Inflammatory macrophage (primary cell): ENCODE measurements at regions not wholly inside any gene's neighbourhood (a gene's known extent, or its start where the extent isn't known, plus 50 kb on each side); places are given as distances from the start of the nearest gene placed in this dataset.

ENCODE experiments used
- DNase-seq, 2 donors: peaks; one replicate each; pipeline ENCODE4 v3.0.0-alpha.2; 2020 to 2022

GRCh38 chr2:221817878-221818277 lies 245.8 kb upstream of the EPHA4 start:
- DNase-seq = no peak

GRCh38 chr2:221817052-221817451 lies 244.9 kb upstream of the EPHA4 start:
- no peak for DNase-seq

- DNase-seq = no peak
Observed at GRCh38 chr2:221816566-221816965, 244.5 kb upstream of the EPHA4 start.

DNA sequence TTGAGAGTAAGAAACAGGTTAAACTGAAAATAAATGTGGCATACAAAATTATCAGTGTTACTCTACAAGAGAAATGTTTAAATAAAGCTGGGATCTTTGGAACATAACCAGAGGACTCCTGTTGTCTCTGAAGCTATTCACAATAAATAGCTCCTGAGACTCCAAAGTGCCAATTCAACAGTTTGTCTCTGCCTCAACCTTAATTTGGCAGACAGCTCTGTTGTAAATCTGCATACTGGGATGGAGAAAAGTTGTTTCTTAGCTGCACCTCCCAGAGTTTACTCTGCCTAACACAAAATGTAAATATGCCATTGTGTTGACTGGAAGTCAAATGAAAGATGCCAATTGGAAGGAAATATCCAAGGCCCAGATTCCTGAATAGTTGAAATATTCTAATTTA lies 238.5 kb upstream of the EPHA4 start:
- no peak for DNase-seq

DNA sequence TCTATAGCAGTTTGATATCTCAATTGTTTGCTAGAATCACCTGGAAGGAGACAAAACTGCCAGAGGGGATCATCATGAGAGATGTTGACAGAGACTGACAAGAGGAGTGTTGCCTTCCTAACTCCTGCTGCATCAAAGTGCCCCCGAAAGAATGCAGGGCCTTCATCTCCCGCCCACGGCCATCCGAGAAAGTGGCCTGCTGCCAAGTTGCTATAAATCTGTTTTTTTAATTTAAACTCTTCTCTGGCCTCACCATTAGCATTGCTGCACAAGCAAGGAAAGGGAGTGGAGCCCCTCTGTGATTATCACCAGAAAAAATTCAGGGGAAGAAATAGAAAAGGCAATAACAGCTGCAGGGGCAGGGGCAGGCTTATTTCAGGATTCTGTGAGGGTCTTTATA lies 238.1 kb upstream of the EPHA4 start:
- no peak for DNase-seq

- DNase-seq = no peak
Observed at GRCh38 chr2:221808488-221808887, 236.4 kb upstream of the EPHA4 start.

GRCh38 chr2:221807706-221808105 lies 235.6 kb upstream of the EPHA4 start:
- no peak for DNase-seq

DNA sequence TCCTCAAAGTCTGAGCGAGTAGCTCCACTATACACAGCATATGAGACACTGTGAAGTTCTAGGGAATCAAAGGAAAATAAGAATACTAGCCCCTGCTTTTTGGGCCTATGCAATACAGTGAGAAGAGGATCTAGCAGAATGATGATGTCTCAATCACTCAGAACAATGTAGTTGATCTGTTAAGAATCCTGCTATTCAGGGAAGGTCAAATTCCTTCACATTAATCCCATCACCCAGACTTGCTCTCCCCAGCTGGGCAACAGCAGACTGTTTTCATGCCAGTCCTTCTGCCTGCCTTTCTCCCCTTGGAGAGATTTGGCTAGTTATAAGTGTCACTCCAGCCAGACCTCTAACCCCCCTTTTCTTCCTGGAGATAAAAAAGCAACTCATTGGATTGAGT lies 230.0 kb upstream of the EPHA4 start:
- DNase-seq = no peak

DNA sequence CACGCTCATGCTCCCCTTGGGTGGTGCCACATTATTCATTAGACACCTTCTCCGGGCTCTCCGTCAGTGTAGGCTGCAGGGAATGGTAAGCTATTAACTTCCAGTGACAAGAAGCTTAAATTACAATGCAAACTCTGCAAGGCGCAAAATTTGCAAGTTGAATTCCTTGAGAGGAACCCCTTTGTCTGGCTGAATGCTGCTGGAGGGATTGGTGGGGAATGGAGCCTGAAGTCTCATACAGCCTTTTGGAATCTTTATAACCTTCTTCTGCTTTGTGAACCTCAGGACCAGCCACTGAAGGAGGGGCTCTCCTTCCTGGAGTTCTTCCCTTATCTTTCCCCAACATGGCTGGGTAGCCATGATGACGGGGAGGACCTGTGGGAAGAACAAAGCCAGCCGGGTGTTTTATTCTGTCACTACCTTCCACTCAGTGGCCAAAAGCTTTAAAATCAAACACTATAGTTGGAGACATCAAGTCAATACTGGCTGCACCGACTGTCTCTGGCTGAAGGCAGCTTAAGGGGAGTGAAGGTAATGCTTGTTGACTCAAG lies 220.9 kb upstream of the EPHA4 start:
- DNase-seq = no peak

DNA sequence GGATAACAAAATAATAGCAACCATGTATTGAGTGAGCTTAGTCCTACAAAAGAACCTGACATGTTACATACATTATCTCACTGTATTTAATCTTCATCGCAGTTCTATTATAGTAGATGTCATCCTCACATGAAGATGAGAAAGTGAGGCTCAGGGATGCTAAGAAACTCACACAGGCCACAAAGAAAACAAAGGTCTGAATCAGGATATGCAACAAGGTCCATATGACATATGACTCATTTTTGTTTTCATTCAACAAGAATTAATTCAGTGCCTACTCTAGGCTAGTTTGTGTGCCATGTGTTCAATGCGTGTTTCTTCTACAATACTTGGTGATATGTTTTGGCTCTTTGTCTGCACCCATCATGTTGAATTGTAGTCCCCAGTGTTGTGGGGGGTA lies 219.7 kb upstream of the EPHA4 start:
- no peak for DNase-seq

- no peak for DNase-seq
Observed at GRCh38 chr2:221787561-221787960, 215.5 kb upstream of the EPHA4 start.

DNA sequence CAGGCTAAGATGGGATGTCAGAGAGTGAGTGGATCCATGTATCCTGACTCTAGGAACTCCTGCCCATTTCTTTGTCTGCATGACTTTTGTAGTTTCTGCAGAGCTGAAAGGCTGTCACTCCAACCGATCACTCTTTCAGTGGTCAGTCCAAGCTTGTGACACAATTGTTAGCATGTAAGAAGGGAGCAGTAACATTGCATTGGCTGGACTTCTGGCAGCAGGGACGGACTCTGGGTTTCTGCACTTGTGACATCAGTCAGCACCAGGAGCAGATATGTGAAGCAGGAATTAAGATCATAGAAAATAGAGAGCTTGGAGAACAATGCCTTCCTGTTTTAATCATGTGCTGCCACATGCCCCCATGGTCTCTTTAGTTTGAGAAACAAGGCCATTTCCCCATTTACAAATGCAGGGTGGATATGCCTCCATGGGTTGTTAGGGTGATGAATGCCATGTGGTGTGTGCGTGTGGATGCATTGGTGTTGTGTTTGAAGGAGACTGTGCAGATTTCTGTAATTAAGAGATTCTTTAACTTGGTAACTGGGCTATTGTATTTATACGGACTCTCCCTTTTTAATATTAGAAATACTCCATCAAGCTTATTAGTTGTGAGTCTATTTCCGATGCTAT lies 214.3 kb upstream of the EPHA4 start:
- no peak for DNase-seq

DNA sequence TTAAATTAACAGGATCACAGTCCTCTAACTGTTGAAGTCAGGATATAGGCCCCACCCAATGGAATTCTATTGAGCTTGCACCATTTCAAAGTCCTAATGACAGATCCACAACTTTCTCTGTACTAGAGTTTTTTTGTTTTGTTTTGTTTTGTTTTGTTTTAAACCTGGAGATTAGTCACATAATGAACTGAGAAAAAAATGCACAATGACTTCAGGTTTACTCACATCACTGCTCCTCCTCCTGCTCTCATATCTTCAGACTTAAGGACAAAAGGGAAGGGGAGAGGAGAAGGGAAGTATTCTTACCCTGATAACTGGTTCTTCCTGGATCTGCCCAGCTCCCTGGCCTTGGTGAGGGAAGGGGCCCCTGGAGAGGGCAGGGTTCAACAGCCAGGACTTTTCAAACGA lies 208.2 kb upstream of the EPHA4 start:
- no peak for DNase-seq

GRCh38 chr2:221779614-221780067 lies 207.5 kb upstream of the EPHA4 start:
- no peak for DNase-seq

- no peak for DNase-seq
Observed at GRCh38 chr2:221778025-221778424, 205.9 kb upstream of the EPHA4 start.

- DNase-seq = no peak
Observed at GRCh38 chr2:221777119-221777518, 205.0 kb upstream of the EPHA4 start.

DNA sequence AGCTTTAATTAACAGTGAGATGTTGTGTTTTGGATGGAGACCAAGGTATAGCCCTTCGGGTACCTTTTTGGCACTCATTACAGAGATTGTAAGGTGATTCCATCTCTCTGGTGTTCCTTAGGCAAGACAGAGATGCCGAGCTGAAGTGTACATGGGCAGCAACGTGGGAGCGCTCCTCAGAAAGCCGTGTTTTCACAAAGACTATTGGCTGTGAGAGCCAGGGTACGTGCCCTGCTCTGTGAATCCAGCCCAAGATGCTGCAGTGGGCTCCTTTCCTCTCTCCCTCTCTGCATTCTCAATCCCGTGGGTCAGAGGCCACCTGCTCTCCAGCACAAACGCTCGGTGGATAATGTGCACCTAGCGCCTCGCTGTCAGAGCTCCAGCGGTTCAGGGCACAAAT lies 203.0 kb upstream of the EPHA4 start:
- DNase-seq = no peak

DNA sequence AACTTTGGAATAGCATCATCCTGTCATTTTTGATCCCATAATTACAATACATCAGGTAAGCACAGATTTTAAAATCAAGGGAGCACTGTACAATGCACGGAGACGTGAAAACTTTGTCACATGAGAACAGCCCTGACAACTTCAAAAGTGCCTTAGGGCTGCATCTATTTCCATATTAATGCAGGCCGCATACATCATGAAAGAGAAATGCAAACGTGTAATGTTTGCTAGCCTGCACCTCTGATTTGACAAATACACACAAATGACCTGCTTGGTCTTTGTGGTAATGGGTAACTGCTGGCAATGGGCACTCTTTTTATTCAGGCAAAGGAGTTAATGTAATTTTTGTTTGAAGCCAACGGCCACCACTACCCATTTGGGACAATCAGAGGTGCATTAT lies 202.0 kb upstream of the EPHA4 start:
- DNase-seq = no peak

DNA sequence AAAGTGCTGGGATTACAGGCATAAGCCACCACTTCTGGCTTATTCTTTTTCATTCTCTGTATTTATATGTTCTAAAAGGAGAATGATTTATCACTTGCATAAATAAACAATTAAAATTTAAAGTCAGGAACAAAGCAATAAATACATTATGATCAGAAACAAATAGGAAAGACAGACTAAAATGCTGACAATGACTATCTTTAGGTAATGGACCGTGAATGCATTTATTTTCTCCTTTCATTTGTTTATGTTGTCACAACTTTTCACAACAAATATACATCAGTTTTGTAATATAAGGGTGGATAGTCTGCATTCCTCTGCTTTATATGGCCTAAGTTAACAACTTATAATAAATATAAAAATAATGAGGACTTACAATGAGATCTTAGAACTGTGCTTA lies 199.2 kb upstream of the EPHA4 start:
- DNase-seq = no peak

DNA sequence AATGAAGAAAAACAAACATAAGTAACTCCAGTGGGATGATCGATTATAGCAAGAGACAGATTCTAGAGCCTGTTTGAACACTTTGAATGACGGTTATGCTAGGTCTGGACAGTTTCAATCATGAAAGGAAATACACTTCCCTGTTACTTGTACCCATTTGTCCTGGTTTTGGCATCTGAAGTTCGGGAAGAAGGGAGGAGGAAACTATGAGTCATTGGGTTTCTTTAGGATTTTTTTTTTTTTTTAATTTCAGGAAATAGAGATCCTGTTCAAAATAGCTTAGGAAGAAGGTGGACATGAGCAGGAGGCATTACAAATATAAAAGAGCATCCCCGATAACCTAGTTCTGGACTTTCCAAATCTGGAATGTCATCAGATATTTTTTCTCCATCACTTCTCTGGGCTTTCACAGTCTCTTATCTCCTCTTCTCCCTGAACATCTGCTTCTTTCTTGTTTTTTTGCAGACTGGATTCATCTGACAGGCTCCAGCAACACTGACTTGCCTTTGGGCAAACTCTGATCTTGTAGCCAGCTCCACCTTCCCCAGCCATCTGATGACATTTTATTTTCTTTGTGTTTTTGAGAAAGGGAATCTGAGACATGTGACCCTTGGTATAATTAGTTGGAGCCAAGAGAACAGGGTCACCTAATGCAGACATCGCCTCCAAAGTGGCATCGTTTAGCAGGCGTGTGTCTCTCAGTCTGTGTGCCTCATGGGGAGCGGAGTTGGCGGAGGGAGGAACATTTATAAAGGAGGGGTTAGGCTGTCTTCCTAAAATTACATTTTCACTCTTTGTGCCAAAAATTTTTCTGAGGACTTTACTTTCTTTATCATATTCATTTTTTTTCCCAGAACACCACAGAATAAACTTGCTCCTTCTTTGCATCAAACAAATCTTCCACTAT lies 195.3 kb upstream of the EPHA4 start:
- DNase-seq = no peak

GRCh38 chr2:221762496-221762895 lies 190.4 kb upstream of the EPHA4 start:
- DNase-seq = no peak

DNA sequence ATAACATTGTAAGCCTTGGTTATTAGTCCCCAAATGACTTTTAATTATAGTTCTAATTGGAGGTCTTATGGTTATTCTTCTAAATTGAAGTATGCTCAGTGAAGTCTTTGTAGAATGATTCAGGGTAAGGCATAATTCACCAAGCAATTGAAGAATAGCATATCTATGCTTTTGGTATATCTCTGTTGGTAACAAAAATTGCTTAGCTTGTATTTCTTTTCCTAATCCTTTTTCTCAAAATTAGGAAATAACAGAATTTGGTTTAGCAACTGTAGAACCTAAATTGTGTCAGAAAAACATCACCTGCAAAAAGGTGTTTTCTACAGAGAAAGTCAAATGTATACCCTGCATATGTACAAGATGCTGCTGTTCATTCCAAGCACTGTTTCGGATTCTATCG lies 189.2 kb upstream of the EPHA4 start:
- no peak for DNase-seq

DNA sequence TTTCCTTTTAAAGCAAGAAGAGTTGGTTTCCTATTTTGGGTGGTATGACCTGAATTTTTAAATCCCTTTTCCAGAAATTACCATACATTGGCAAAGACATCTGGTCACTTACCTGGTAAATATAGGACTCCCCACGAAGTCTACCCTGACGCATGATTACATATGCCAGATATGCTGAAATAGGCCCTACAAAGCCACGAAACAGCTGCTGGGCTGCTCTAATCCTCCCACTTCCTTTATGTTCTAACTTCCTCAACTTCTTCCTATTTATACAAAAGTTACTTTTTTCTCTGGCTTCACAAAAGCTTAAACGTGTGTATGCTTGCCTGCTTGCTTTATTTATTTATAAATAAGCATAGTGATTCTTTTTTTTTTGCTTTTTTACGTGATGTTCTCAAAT lies 186.0 kb upstream of the EPHA4 start:
- no peak for DNase-seq

GRCh38 chr2:221753401-221753800 lies 181.3 kb upstream of the EPHA4 start:
- no peak for DNase-seq
